DOHH2 (cell line): ENCODE measurements at regions not wholly inside any gene's neighbourhood (a gene's known extent, or its start where the extent isn't known, plus 50 kb on each side); places are given as distances from the start of the nearest gene placed in this dataset.

Experiments used
- CTCF ChIP-seq: fragments of 200-600 bp; sonication (generic); IDR thresholded peaks from one replicate; pipeline ENCODE4 v1.5.1; 2014; ENCODE audit warnings: antibody characterized with exemption, mild to moderate bottlenecking, low read depth, low read length; ENCODE audit not compliant: poor library complexity, severe bottlenecking
- EZH2phosphoT487 ChIP-seq: fragments of 200-600 bp; sonication (generic); IDR thresholded peaks from 2 replicates; pipeline ENCODE4 v1.6.1; 2017; ENCODE audit warnings: borderline replicate concordance, mild to moderate bottlenecking, antibody characterized with exemption, low read length, moderate library complexity, mixed read lengths

DNA sequence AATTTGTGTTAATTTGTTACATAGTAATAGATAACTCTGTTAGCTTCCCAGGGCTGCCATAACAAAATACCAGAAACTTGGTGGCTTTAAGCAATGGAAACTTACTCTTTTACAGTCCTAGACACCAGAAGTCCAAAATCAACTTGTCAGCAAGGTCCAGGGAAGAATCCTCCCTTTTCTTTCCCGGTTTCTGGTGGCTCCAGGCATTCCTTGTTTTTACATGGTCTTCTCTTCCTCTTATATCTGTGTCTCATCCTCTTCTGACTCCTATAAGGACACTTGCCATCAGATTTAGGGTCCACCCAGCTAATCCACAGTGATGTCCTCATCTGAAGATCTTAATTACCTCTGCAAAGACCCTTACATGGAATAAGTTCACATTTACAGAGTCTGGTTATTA, 95.6 kb downstream of the DDX1 start:
- TF ChIP-seq CTCF = no peak
- TF ChIP-seq EZH2phosphoT487 = no peak
